OCI-LY7 (cell line): ENCODE measurements at regions not wholly inside any gene's neighbourhood (a gene's known extent, or its start where the extent isn't known, plus 50 kb on each side); places are given as distances from the start of the nearest gene placed in this dataset.

Source experiments
- CTCF ChIP-seq: fragments of 200-600 bp; sonication (generic); conservative IDR thresholded peaks from 2 replicates; pipeline ENCODE4 v1.5.1; 2014; ENCODE audit warnings: mild to moderate bottlenecking, antibody characterized with exemption, low read length, moderate library complexity, mixed read lengths
- EZH2phosphoT487 ChIP-seq: fragments of 200-600 bp; sonication (generic); IDR thresholded peaks from 2 replicates; pipeline ENCODE4 v1.6.1; 2018; ENCODE audit warnings: low read depth, borderline replicate concordance, mild to moderate bottlenecking, mixed run types, antibody characterized with exemption, low read length, moderate library complexity, mixed read lengths

GRCh38 chr3:151024339-151024738, 51.8 kb upstream of the CLRN1 start:
- TF ChIP-seq CTCF: no peak
- TF ChIP-seq EZH2phosphoT487: no peak
